HG02938 (cell line): ENCODE measurements at regions not wholly inside any gene's neighbourhood (a gene's known extent, or its start where the extent isn't known, plus 50 kb on each side); places are given as distances from the start of the nearest gene placed in this dataset.
"Not testable (repeated sequence)": the region's sequence is repeated elsewhere in the genome, so short reads cannot be mapped to it uniquely, and the experiment has no call there.

Experiments
- ATAC-seq: cut with Tn5 transposase; IDR thresholded peaks from one replicate; pipeline ENCODE4 v1.9.1; 2021; ENCODE audit warnings: mild to moderate bottlenecking, moderate library complexity; ENCODE audit not compliant: unreplicated experiment

- no peak for ATAC-seq
These were observed 438.0 kb upstream of the ZNF337 start for GRCh38 chr20:26134606-26135005.

DNA sequence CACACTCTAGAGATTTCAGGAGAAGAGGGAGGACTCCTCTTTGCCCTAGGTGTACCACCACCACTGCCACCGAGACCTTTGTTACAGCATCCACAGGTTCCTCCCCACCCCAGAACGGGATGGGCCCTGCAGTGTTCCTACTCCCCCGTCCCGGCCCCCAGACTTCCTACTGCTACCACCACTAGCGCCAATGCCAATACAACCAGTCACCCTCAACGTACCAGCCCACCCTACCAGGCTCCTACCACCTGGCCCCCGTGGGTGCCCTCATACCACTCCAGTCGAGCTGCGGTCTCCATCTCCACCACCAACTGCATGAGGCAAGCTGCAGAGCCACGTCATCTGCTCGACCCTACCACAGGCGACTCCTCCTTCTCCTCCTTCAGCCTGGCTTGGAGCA, 437.1 kb upstream of the ZNF337 start:
- not testable (repeated sequence) for ATAC-seq

GRCh38 chr20:26120920-26121319, 424.3 kb upstream of the ZNF337 start:
- ATAC-seq = not testable (repeated sequence)

GRCh38 chr20:26094498-26094897, 397.8 kb upstream of the ZNF337 start:
- not testable (repeated sequence) for ATAC-seq

DNA sequence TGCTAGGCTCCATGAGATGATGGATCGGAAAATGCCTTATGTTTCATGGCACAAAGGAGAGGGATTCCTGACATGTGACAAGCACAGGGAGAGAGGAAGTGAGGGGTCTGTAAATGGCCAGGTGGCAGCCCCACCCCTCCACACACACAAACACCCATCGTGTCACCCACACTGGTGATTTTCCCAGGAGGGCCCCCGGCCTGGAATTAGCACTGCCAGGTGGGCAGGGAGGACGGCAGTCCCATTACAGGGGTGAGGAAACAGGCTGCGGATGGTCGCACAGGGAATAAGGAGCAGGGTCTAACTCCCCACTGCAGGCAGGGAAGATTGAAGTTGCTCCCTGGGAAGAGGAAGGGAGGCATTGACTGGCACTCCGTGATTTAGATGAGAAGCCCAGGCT, 395.3 kb upstream of the ZNF337 start:
- ATAC-seq = not testable (repeated sequence)

- ATAC-seq = not testable (repeated sequence)
These were observed 389.5 kb upstream of the ZNF337 start for GRCh38 chr20:26086195-26086594.

DNA sequence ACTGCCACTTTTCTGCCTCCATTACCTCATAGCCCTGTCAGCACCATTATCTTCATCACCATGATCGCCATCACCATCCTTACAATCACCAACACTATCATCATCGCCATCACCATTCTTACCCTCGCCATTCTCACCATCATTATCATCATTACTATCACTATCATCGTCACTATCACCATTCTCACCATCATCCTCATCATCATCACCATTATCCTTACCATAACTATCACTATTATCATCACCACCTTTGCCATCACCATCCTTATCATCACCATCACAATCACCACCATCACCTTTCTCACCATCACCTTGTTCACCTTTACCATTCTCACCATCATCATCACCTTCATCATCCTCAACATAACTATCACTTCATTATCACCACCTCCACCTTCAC, 377.3 kb upstream of the ZNF337 start:
- not testable (repeated sequence) for ATAC-seq

- ATAC-seq = not testable (repeated sequence)
These were observed 362.7 kb upstream of the ZNF337 start for GRCh38 chr20:26059324-26059723.

- not testable (repeated sequence) for ATAC-seq
These were observed 361.8 kb upstream of the ZNF337 start for GRCh38 chr20:26058446-26058845.

DNA sequence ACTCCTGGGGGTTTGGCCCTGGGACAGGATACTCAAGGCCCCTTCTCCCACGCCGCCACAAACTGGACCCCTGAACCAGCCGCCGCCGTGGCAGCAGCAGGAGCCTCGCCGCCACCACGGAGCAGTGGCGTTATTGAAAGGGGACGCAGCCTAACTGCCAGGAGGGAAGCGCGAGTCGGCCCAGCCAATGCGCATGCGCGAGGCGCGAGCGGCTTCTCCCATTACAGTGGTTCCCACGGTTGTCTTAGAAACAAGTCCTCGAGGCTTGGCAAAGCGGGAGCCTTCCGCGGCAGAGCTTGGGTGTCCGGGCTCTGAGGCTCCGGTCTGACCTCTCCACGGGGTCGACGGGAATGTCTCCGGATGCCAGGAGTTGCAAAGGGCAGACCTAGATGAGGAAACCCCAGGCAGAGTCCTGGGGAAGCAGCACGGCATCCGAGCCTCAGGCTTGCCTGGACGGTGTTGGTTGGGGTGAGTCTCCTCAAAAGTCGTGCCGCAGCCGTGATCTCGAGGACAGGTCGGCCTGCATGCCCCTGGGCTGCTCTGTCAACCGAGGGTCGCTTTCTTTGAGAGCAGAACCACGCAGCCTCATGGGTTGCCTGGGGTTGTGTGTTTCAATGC, 360.6 kb upstream of the ZNF337 start:
- ATAC-seq = not testable (repeated sequence)

DNA sequence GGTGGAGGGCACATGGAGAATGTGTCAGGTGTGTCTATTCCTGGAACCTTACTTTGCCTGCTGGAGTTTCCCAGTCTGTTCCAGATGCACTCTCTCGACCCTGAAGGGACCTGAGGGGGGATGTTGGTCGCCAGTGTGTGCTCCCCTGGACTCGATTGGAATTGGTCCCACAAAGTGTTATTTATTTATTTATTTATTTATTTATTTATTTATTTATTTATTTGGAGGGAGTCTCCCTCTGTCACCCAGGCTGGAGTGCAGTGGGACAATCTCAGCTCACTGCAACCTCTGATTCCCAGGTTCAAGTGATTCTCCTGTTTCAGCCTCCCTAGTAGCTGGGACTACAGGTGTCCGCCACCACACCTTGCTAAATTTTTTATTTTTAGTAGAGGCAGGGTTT, 329.1 kb upstream of the ZNF337 start:
- not testable (repeated sequence) for ATAC-seq

DNA sequence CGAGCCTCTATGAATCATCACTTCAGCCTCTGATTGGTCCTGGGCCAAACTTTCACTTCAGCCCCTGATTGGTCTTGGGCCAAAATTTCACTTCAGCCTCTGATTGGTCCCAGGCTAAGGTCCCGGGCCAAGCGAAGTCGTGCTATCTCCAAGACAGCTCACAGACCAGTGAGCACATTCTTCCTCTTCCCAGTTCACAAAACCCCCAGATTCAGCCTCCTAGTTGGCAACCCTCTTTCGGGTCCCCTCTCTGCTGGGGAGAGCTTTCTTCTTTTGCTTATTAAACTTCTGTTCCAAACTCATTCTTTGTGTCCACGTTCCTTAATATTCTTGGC, 314.3 kb upstream of the ZNF337 start:
- not testable (repeated sequence) for ATAC-seq

- ATAC-seq = not testable (repeated sequence)
These were observed 313.7 kb upstream of the ZNF337 start for GRCh38 chr20:26010224-26010941.

DNA sequence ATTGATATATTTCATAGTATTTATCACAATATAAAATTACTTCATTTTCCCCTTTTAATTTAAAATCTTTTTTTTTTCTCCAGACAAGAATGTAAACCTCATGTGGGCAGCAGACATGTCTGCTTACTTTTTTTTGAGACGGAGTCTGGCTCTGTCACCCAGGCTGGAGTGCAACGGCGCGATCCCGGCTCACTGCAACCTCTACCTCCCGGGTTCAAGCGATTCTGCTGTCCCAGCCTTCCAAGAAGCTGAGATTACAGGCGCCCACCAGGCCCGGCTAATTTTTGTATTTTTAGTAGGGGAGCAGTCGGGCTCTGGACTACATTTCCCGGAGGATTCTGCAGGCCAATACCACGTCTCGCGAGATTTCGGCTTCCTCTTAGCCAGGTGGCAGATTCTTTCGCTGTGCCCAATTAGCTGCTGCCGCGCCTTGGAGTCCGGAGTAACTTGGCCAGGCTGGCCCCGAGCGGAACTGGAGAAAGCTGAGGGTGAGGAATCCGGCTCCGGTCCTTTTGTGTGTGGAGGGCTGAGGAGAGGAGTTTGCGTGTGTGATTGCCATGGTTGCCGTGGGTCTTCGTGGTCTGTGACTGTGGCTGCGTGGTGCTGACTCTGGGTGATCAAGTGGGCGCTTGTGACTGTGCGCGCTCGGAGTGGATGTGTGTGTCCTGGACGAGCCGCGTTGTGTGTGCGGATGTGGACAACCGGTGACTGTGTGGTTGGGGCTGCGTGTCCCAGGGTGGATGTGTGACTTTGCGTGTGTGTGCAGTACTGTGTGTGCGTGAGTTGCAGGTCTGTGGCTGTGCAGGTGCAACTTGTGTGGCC, 313.0 kb upstream of the ZNF337 start:
- ATAC-seq = not testable (repeated sequence)

GRCh38 chr20:26008026-26008425, 311.4 kb upstream of the ZNF337 start:
- ATAC-seq = not testable (repeated sequence)

DNA sequence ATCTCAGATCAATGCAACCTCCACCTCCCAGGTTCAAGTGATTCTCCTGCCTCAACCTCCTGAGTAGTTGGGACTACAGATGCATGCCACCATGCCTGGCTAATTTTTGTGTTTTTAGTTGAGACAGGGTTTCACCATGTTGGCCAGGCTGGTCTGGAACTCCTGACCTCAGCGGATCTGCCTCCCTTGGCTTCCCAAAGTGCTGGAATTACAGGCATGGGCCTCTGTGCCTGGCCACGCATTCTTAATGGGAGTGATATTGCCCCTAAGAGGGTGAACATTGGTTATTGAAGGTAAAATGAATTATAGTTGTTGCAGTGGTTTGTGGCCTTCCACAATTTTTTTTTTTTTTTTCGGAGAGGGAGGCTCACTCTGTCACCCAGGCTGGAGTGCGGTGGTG, 309.5 kb upstream of the ZNF337 start:
- not testable (repeated sequence) for ATAC-seq

DNA sequence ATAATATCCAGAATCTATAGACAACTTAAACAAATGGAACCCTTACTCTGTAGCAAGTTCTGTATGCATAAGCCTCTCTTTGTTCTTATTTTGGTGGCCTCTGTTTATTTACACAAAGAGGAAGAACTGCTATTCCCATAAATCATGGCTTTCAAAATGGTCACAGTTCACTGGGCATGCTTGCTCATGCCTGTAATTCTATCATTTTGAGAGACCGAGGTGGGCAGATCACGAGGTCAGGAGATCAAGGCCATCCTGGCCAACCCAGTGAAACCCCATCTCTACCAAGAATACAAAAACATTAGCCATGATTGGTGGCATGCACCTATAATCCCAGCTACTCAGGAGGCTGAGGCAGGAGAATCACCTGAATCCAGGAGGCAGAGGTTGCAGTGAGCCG, 307.3 kb upstream of the ZNF337 start:
- not testable (repeated sequence) for ATAC-seq

DNA sequence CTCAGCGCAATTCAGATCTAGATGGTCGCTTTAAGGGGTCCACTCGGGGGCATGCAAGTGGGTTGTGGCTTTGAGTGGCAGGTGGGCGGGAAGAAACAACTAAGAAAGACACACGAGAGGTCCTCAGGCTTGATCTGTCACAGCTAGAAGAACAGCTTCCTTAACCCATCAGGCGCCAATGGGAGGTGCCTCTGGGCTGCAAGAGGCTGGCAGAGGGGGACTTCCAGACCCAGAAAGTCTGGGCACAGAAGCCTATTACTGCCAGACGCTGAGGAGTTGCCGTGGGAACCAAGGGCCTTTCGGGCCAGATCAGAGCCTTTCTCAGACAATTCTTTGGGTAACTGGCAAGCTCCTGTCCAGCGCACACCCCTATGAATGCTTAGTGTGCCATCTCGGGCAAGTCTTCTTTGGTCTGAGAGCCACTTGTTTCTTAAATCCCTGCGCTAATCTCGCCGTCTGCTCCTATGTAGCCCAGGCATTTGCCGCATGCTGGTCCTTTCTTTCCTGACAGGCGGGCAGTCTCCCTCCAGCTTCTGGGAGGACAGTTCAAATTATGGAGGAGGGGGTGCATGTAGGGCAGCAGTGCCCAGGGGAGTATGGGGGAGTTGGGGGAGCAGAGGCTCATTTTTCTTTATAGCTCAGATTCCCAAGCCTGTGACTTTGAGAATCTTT, 300.9 kb upstream of the ZNF337 start:
- not testable (repeated sequence) for ATAC-seq

- no peak for ATAC-seq
These were observed 295.5 kb upstream of the ZNF337 start for GRCh38 chr20:25992146-25992545.

- ATAC-seq = no peak
These were observed 295.1 kb upstream of the ZNF337 start for GRCh38 chr20:25991756-25992130.

- no peak for ATAC-seq
These were observed 294.6 kb upstream of the ZNF337 start for GRCh38 chr20:25991051-25991755.
